NCI-H2227 (cell line): ENCODE measurements at regions not wholly inside any gene's neighbourhood (a gene's known extent, or its start where the extent isn't known, plus 50 kb on each side); places are given as distances from the start of the nearest gene placed in this dataset.
"Not testable (repeated sequence)": the region's sequence is repeated elsewhere in the genome, so short reads cannot be mapped to it uniquely, and the experiment has no call there.

ENCODE experiments used
- DNase-seq: peaks from one replicate; lab custom pipeline; 2025; ENCODE audit not compliant: unreplicated experiment; lab: John Stamatoyannopoulos, UW

- DNase-seq, result no peak
Observed at GRCh38 chrX:120753413-120754251, 122.0 kb downstream of the CT47B1 start.

DNA sequence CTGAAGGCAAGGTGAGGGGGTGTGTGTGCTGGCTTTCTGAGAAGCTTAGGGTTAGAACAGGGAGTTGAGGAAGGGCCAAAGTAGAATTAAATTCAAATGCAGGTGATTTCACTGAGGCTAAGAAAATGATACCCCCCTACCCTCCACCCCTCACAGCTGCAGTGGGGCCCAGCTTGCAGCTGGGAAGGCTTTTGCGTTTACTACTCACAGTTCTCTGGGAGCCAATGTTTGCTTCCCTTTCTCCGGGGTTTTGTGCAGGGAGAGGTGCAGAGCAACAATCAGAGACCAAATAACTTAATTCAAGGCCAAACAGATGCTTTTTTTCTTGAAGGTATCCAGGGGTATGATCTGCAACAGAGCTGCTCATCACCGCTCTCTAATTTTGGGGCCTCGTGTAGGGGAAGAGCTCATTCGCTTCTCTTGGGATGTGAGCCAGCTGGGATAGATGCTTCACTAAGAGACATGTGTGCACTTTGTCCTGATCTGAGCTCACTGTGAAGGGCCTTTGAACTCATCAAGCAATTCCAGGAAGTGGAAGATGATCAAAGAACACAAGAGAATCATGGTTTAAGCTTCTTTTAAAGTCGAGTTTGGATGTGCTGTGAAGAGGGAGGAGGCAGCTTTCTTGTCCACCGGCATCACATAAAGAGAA is 122.7 kb upstream of the C1GALT1C1 start:
- DNase-seq, result no peak

- DNase-seq, result no peak
Observed at GRCh38 chrX:120751683-120752082, 121.8 kb upstream of the C1GALT1C1 start.

DNA sequence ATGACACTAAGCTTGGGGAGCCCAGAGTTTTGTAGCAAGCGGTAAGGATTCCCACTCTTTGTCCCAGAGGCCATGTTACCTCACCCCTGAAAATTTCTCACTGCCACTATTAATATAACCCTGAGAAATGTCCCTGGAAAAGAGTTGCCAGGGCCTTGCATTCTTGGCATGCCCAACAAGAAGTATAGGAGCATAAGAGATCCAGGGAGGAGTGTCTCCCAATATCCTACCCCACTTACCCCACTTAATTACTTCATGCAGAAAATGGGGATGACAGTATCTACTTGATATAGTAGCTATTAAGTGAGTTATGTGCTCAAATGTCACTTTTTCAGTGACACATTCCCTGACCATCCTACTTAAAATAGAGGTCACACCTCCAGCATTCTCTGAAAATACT is 120.5 kb upstream of the C1GALT1C1 start:
- no peak for DNase-seq

DNA sequence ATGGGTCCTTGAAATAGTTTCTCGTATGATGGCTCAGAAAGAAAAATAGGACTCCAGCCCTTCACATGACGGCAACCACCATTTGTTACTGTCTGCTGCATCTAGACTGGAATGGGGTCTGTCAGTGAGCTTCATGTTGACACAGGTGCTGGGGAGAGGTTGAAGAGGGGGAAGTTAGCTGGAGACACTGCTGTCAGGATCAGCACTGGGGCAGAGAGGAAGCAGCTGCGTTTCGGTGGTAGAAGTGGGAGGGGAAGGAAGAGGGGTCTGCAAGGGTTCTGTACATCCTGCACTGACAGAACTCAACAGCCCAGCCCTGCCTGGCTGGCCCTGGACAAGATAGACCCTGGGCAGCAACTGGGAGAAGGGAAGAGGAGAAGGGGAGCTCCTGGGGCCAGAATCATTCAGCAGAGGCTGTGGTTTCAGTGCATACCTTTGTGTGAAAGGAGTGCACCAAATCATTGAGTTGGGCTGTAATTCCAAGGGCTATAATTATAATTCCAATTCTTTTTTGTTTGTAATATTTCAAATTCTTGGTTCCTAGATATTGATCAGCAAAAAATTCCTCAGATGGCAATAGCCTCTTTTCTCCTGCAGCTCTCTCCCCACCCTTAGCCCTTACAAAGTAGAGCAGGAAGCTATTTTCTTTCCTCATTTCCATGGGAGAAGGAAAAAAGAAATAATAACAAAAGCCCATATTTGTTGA is 119.4 kb upstream of the C1GALT1C1 start:
- no peak for DNase-seq

DNA sequence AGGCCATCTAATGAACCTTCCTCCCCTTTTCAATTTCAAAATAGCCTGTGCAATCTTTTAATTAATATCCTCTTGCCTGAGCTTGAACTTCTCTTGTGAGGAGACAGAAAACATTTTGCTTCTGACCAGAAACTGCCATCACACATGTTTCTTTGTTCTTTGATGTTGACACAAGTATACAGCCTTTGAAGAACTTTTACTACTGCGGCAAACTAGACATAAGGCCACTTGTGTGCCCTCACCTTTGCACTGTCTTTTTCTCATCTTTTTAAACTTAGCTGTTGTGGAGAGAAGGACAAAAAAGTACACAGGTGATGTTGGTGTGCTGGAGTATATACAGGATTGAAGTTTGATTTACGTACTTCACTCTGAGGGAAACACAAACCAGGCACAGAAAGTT is 116.3 kb upstream of the C1GALT1C1 start:
- DNase-seq, result no peak

GRCh38 chrX:120742946-120743665 is 113.3 kb upstream of the C1GALT1C1 start:
- DNase-seq, result no peak

DNA sequence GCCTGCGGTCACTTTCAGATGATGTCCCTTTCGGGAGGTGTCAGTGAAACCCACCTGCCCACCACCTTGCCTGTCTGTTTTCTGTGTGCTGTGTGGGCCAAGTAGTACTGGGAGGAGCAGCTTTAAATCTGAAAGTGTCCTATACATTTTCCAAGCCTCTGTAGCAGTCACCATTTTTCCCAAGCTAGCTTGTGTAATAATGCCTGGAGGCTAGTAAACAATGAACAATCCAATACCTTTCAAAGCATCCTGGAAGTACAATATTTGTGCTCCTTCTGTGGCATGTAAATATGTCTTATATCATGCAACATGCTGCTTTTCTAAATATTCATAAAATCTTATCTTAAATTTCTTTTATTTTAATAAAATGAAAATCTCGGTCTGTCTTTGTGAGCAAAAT is 111.6 kb upstream of the C1GALT1C1 start:
- no peak for DNase-seq

GRCh38 chrX:120740072-120740471 is 110.2 kb upstream of the C1GALT1C1 start:
- DNase-seq, result no peak

- no peak for DNase-seq
Observed at GRCh38 chrX:120739300-120739699, 109.4 kb upstream of the C1GALT1C1 start.

DNA sequence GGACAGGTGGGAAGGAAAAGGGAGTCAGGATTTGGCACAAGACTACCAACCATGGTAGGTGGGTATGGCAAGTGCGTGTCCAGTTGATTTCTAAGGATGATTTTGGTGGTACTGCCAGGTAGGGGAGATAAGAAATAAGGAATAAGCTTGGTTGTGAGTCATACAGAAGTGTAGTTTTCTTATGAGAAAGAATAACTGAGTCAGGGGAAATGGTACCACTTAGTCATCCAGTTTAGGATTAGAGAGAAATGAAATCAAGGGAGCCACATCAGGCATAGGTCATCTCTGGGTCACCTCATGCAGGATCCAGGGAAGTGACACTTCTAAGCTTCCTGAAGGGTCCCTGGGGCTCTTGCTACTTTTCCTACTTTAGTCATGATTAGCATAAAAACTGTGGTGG is 107.1 kb upstream of the C1GALT1C1 start:
- no peak for DNase-seq

DNA sequence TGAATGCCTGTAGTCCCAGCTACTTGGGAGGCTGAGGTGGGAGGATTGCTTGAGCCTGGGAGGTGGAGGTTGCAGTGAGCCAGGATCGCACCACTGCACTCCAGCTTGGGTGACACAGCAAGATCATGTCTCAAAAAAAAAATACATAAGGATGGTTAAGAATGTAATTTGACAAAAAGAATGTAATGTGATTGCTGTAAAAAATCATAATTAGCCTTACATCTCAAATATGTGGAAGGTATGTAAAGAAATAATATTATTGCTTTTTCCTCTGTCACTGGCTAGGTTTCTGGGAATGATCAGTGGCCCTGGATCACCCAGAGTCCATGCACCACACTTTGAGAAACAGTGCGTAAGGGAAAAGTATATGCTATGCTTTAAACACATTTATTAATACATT is 106.1 kb upstream of the C1GALT1C1 start:
- no peak for DNase-seq

DNA sequence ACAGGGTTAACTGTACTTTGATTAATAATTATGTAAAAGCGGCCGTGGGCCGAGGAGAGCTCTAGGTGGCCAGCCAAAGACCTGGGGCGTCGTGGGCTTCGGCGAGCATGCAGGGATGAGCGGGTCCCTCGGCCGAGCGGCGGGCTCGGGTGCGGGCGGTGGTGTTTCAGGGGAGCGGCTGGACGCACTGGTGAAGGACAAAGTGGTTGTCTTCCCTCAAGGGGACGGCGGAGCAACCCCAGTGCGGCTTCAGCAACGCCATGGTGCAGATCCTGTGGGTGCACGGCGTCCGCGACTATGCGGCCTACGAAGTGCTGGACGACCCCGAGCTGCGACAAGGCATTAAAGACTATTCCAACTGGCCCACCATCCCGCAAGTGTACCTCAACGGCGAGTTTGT is 103.0 kb upstream of the C1GALT1C1 start:
- DNase-seq, result no peak

DNA sequence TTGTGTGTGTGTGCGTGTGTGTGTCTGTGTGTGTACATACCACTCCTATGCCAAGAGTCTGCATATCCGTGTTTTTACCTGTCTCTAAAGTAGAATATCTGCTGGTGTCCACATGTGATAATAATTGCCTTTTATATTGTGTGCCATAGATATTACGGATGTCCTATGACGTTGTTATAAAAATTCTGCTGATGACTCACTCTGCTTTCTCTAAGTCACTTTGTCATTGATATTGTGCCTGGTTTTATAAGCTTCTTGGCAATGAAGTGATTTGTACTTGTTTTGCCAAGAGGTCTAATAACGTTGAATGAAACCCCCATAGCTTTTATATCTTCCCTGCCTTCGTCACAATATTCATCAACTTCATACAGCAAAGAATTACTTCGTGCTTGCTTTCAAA is 102.6 kb upstream of the C1GALT1C1 start:
- no peak for DNase-seq

DNA sequence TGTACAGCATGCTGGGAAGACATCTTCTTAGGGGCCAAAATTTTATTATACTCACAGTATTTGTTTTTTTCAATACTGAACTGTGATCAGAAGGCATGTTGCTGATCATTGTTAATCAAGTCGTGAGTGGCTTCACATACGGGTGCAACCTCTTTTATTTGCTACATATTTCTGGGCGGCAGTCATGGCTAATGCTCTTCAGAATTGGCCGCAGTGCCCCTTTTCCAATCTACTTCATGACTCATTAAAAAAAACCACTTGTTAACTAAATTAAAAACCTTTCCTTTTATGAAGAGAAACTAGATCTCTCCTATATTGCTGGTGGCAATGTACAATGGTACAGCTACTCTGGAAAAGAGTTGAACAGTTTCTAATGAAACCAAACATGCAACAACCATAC is 101.5 kb upstream of the C1GALT1C1 start:
- no peak for DNase-seq

GRCh38 chrX:120729506-120730255 is 99.8 kb upstream of the C1GALT1C1 start:
- DNase-seq, result not testable (repeated sequence)

DNA sequence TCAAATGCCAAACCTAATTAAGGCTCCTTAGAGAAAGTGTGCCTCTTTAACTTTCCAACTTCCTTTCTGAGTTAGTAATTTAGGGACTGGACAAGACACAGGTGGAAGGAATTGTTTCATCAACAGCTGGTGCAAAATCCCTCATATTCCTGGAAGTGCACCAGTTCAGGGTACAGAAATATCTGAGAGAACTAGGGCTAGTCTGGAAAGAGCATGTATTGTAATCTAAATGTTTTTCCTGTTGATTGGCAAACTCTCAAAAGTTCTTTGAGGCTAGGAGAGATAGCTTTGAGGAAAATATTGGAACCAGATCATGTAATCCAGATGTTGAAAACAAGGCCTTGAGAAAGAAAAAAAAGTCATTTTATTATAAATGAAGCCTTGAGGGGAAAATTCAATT is 98.1 kb upstream of the C1GALT1C1 start:
- no peak for DNase-seq

DNA sequence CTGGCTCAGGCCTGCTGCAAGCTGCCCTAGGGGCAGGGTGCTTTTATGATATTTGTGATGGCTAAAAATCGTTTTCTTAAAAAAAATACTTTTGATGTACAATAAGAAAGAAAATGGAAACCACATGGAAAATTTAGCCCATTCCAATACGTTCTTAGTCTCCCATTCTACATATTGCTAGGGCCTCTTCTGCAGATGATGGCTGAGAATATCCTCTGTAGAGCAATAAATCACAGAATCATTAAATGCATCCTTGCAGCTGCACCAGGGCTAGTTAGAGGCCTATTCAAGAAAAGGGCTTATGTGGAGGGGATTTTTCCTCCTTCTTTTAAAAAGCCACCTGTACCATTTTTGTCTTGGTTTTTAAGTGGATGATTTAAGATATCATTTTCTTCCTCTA is 97.6 kb upstream of the C1GALT1C1 start:
- DNase-seq, result no peak

DNA sequence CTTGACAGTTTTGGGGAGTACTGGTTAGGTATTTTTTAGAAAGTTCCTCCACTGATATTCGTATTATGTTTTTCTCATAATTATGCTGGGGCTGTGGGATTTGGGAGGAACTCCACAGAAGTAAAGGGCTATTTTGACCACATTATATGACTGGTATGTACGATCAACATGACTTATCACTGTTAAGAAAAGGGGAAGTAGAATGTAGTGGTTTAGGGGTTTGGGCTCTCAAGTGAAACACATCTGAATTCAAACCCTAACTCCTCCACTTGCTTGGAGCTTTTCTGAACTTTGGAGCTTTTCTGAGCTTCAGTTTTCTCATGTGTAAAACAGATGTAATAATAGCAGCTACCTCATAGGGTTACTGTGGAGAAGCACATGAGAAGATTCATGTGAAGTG is 96.4 kb upstream of the C1GALT1C1 start:
- no peak for DNase-seq

DNA sequence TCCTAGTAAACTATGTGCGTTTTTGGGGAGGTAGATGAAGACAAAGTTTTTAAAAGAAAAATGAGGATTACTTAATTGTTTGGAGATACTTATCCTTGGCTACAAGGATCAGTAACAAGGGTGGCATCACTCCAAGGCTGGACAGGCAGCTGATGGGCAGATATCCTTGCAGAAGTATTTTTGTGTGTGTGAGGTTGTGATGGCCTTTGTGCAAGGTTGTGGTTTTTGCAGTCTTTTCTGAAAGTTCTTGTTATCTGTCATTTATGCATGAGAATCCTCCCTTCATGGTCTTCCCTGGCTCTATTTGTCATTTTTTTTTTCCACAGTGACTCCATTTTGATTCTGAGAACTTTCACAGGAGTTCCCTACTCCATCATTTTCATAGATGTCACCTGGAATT is 96.0 kb upstream of the C1GALT1C1 start:
- no peak for DNase-seq

- no peak for DNase-seq
Observed at GRCh38 chrX:120719622-120720021, 89.8 kb upstream of the C1GALT1C1 start.
